Thyroid gland (tissue), 4 donors: ENCODE measurements at regions not wholly inside any gene's neighbourhood (a gene's known extent, or its start where the extent isn't known, plus 50 kb on each side); places are given as distances from the start of the nearest gene placed in this dataset.

Experiments used
- DNase-seq, 2 donors: peaks; one replicate each; pipeline ENCODE4 v3.0.0-alpha.2; 2019
- H3K27ac ChIP-seq, 3 donors: fragments of 200-600 bp; sonication (generic); 1 replicate in 2 of 3; 2 replicates in 1 of 3; pipeline ENCODE4 v1.5.1; 2016 to 2019; ENCODE audit warnings: mild to moderate bottlenecking in 1 of 3, moderate library complexity in 1 of 3
- H3K27me3 ChIP-seq: fragments of 200-600 bp; sonication (generic); one replicate; pipeline ENCODE4 v1.5.1; 2019
- H3K36me3 ChIP-seq, 2 donors: fragments of 200-600 bp; sonication (generic); one replicate each; pipeline ENCODE4 v1.5.1; 2016 to 2019
- H3K4me1 ChIP-seq, 2 donors: fragments of 200-600 bp; sonication (generic); one replicate each; pipeline ENCODE4 v1.5.1; 2017 to 2019
- H3K4me3 ChIP-seq, 3 donors: fragments of 200-600 bp; sonication (generic); replicated peaks in 1 of 3; 1 replicate in 2 of 3; 2 replicates in 1 of 3; pipeline ENCODE4 v1.5.1; 2016; ENCODE audit warnings: mild to moderate bottlenecking in 1 of 3
- H3K9me3 ChIP-seq: fragments of 200-600 bp; sonication (generic); one replicate; pipeline ENCODE4 v1.5.1; 2017
- CTCF ChIP-seq, 6 experiments: fragments of 200-600 bp in 3 of 6; fragments of 450-650 bp in 3 of 6; sonication (generic) in 3 of 6; IDR thresholded peaks; one replicate each; pipeline ENCODE4 v1.5.1; 2016 to 2019; ENCODE audit warnings: antibody characterized with exemption in 6 of 6, mild to moderate bottlenecking in 2 of 6, inconsistent platforms in 1 of 6, moderate library complexity in 1 of 6
- POLR2A ChIP-seq, 2 donors: fragments of 450-650 bp; IDR thresholded peaks; one replicate each; pipeline ENCODE4 v1.6.1; 2017; ENCODE audit warnings: antibody characterized with exemption in 2 of 2, mild to moderate bottlenecking in 2 of 2, moderate library complexity in 1 of 2
- WGBS, 2 donors: methylation state at CpG; one replicate each; pipeline ENCODE4 v1.1.5; 2017; 5-methylcytosine and 5-hydroxymethylcytosine counted together
- intact Hi-C: fragments of 100-400 bp; cut with DNase I; formaldehyde crosslinking; loops from one replicate; pipeline ENCODE4 v1.15.1; 2023

- Histone ChIP-seq H3K27me3 (no peaks in the 10 kb centered on the region), H3K27ac (no peak overlapping the region), H3K36me3 (no peaks in the 10 kb centered on the region), H3K4me3 (no peak overlapping the region), H3K4me1 (no peaks in the 10 kb centered on the region), H3K9me3 (no peaks in the 10 kb centered on the region)
- intact Hi-C loops: no loop called here
- 73 to 86% methylated on average over 2 of the region's 2 CpGs for whole genome bisulfite sequencing, 2 donors
- no peak for TF ChIP-seq CTCF (IDR thresholded peaks at IDR 0.05)
- no peak for TF ChIP-seq POLR2A (IDR thresholded peaks at IDR 0.05)
- DNase-seq: no peak
Observed at GRCh38 chr9:23117616-23118015, 671.0 kb downstream of the DMRTA1 start.

GRCh38 chr9:23120630-23121029 is 674.0 kb downstream of the DMRTA1 start:
- intact Hi-C loops: no loop called here
- H3K27me3 ChIP-seq: no peaks in the 10 kb centered on the region
- no peaks in the 10 kb centered on the region for H3K9me3 ChIP-seq
- H3K36me3 ChIP-seq: no peaks in the 10 kb centered on the region
- no peak overlapping the region for H3K4me3 ChIP-seq
- DNase-seq: peak; percentile 5 to 20
- H3K27ac ChIP-seq: no peak overlapping the region
- WGBS, 2 donors: 45% methylated on average over 3 of the region's 3 CpGs
- no peak for TF ChIP-seq CTCF (IDR thresholded peaks at IDR 0.05)
- no peak for TF ChIP-seq POLR2A (IDR thresholded peaks at IDR 0.05)
- H3K4me1 ChIP-seq: no peaks in the 10 kb centered on the region

- H3K27ac ChIP-seq: no peak overlapping the region
- DNase-seq: peak; percentile 13 to 23
- H3K36me3 ChIP-seq: no peaks in the 10 kb centered on the region
- H3K9me3 ChIP-seq: no peaks in the 10 kb centered on the region
- intact Hi-C loops: no loop called here
- H3K4me3 ChIP-seq: no peak overlapping the region
- WGBS, 2 donors: 72 to 73% methylated on average over 5 of the region's 5 CpGs
- peak in 3 of 6 experiments; percentile 25 to 54 (median 46) for TF ChIP-seq CTCF (IDR thresholded peaks at IDR 0.05)
- TF ChIP-seq POLR2A (IDR thresholded peaks at IDR 0.05): no peak
- no peaks in the 10 kb centered on the region for H3K4me1 ChIP-seq
- no peaks in the 10 kb centered on the region for H3K27me3 ChIP-seq
Observed at GRCh38 chr9:23123048-23123632, 676.5 kb downstream of the DMRTA1 start.

- no peak overlapping the region for H3K27ac ChIP-seq
- no peak overlapping the region for H3K4me3 ChIP-seq
- H3K9me3 ChIP-seq: no peaks in the 10 kb centered on the region
- H3K27me3 ChIP-seq: no peaks in the 10 kb centered on the region
- no peaks in the 10 kb centered on the region for H3K36me3 ChIP-seq
- DNase-seq: no peak
- no peaks in the 10 kb centered on the region for H3K4me1 ChIP-seq
- intact Hi-C loops: no loop called here
- WGBS, 2 donors: 83 to 90% methylated on average over 1 of the region's 1 CpG
- no peak for TF ChIP-seq CTCF (IDR thresholded peaks at IDR 0.05)
- TF ChIP-seq POLR2A (IDR thresholded peaks at IDR 0.05): no peak
Observed at GRCh38 chr9:23145467-23145866, 680.6 kb downstream of the ELAVL2 start.

- no peak overlapping the region for H3K4me3 ChIP-seq
- 88 to 94% methylated on average over 7 of the region's 7 CpGs for WGBS, 2 donors
- TF ChIP-seq CTCF (IDR thresholded peaks at IDR 0.05) (no peak), POLR2A (IDR thresholded peaks at IDR 0.05) (no peak)
- no peak for DNase-seq
- H3K4me1 ChIP-seq: no peaks in the 10 kb centered on the region
- no peaks in the 10 kb centered on the region for H3K36me3 ChIP-seq
- intact Hi-C loops: no loop called here
- H3K9me3 ChIP-seq: no peaks in the 10 kb centered on the region
- H3K27ac ChIP-seq: no peak overlapping the region
- no peaks in the 10 kb centered on the region for H3K27me3 ChIP-seq
Observed at GRCh38 chr9:23153058-23153457, 673.0 kb downstream of the ELAVL2 start.
